HG02642 (cell line): ENCODE measurements at regions not wholly inside any gene's neighbourhood (a gene's known extent, or its start where the extent isn't known, plus 50 kb on each side); places are given as distances from the start of the nearest gene placed in this dataset.

Source experiments
- ATAC-seq: cut with Tn5 transposase; IDR thresholded peaks from one replicate; pipeline ENCODE4 v1.9.1; 2021; ENCODE audit warnings: mild to moderate bottlenecking; ENCODE audit not compliant: unreplicated experiment, poor library complexity

DNA sequence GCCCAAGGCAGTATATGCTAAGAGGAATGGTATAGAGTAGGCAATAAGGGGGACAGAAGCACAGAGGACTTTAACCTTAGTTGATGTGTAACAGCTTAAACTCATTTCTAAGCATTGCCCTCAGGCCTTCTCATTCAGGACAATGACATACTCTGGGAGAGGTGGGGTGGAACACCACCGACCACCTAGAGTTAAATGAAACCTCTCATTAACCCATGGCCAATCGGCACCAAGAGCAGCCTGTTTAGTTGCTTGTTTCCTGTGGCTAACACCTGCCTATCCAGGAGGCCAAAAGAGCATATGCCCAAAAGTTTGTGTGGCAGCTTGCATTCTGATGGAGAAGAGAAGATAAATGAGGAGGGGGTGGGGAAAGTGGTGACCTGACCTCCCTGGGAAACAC is 50.0 kb downstream of the PABIR2 start:
- no peak for ATAC-seq

DNA sequence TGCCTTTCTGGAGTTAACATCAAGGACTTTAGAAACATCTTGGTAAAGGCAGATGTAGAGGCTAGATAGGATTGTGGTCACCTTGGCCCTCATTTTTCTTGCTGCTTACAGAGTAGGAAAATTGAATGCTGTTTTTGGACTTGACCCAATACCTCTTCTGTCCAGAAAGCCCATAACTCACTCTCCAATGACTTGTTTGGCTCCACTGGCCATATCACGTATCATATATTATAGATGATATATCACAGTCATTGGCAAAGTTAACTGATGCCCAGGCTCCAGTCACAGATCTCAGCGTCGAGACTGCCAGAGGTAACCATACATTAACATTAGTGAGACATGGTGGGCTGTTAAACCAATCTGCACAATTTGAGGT is 50.6 kb downstream of the PABIR2 start:
- no peak for ATAC-seq

DNA sequence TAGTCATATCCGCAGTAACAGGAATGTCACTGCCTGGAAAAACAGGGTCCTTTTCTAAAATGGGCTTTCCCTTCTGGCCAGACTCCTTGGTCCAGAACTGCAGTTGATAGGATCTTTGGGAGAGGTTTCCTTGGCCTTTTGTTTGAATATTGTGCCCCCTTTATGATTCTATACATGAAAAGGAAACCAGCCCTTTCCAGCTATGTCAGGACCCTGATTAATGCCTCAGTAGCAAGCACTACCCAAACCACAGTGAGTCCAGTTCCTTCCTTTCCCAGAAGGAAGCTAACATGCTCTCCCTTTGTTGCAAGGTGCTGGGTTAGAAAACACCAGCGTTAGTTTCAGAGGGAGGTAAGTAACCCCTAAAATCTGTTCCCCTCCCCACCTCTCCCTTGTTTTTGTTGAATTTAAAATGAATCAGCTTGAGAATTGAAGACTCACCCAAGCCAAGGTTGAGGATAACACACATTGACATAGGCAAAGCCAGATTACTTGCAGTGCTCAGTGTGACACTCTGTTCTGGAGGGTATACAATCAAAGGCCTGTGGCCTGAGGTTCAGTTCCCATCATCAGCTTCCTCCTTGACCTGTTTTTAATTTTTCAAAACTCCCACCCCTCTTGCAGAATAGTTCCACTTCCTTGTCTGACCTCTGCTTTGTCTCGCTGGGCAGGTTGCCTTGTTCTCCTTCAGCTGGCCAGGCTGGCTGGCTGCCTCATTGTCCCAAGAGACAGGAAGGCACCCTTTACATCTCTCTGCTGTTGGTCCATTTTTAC is 51.2 kb downstream of the PABIR2 start:
- no peak for ATAC-seq

DNA sequence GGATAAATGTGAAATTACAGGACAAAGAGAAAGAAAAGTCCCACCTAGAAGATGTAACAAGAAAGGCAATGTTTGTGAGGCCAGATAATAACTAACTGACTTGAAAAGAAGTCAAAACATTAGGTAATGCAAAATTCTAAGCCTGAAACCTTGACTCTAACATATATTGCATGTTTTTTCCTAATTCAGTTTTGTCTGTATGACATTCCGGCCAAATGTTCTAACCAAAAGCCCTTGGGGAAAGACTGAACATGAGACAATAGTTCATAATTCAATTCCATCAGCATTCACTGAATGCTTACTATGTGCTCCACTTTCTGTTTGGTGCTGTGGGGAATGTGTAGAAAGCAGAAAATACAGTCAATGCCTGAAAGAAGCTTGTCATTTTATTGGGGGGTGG is 53.9 kb downstream of the PABIR2 start:
- ATAC-seq, result no peak

DNA sequence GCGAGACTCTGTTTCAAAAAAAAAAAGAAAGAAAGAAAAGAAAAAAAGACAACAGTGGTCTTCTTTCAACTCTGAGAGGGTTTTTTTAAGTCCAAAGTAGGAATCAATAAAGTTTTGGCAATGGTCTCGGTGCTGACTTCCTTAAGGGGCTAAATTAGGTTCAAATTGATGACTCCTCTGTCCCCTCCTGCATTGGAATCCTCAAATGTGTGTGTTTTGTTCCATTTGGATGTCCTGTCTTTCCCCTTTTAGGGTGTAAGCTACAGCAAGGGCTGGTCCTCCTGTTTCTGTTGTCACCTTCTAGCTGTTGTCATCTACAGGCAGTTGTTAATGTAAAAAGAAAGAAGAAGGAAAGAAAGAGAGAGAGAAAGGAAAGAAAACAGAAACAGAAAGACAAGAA is 54.4 kb downstream of the PABIR2 start:
- ATAC-seq, result no peak

DNA sequence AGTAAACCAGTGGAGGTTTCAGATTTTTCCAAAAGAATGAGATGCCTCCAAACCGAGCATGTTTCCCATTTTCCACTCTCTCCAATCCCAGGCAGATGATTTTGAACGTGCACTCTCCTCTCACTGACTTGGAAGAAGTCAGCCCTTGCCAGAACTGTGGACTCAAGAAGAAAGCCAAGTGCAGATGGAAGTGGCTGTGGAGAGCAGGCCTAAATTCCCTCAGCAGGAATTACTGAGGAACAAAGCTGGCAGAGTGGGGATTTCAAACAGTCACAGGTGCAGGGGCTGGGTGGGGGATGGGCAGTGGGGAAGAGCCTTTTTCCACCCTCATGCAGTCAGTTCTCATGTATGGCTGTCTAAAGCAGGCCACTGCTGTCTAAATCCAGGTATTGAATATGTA is 55.3 kb downstream of the PABIR2 start:
- no peak for ATAC-seq

DNA sequence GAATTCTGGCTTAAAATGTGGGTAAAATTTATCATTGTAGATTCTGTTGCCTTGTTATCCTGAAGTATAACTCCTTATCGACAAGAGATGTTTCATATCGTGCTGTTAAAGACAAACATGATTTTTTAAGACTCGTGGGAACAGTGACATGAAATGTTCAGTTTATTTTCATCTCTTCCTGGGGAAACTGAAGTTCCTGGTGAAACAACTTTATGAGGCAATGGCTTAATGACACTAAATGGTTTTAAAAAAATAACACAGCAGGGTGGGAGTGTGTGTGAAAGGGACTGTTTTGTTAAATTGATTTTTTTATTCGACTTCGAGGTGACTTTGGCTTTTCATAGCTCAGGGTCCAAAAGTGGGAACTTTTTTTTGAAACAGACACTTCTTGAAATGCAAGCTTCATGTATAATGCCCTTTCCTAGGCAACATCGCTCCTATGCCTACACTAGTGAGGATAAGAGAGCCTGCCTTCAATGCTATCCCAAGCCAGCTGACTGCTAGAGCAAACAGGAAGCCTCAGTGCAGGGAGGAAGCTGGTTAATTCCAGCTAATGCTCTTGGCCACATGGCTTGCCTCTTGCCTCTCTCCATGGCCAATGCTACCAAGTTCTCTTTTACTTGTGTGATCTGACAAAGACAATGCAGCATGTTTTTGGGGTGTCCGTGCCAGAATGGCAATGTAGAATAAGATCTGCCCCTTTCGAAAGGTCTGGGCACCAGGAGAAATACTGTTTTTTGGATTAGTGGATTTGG is 57.8 kb downstream of the PABIR2 start:
- no peak for ATAC-seq

DNA sequence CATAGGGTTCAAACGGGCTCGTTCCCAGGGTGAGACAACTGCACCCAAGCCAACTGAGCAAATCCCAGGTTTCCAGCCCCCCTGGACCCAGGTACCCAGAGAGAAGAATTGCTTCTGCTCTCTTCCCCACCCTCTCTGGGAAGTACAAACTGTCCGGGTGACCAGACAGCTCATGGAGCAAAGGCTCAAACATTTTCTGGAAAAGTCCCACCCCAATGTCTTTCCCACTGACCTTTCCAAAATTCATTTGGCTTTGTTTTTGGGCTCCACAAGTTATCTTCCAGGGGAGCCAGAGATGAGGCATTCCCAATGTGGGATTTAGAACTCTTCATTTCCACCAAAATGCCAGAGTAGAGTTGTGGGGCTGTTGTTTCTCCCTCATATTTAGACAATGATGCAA is 58.6 kb downstream of the PABIR2 start:
- ATAC-seq, result no peak

DNA sequence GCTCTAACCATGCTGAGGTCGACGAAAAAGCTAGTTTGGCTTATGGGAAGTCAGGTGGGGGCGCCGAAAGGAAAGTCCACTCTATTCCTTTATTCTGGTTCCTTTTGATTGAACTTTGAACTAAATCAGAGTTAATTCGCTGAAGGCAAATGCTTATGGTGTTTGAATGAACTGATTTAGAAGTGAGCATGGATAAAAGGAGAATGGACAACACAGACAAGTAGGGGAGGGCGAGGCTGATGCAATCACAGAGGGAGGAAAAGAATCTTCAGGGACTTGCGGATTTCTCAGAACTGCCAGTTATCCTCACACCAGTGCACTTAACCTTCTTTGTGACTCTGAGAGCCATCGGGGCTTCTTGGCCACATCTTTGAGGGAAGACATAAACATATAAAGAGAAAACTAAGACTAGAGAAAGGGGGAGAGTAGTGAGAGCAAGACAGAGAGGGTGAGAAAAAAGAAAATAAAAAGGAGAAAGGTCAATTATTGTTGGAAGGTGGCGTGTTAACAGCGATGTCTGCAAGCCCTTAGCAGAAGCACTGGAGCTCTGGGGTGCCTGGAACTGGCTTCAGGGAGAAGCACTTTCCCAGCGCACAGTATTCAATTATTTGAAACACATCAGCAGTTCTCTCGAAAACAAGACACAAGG is 59.2 kb downstream of the PABIR2 start:
- ATAC-seq, result no peak

DNA sequence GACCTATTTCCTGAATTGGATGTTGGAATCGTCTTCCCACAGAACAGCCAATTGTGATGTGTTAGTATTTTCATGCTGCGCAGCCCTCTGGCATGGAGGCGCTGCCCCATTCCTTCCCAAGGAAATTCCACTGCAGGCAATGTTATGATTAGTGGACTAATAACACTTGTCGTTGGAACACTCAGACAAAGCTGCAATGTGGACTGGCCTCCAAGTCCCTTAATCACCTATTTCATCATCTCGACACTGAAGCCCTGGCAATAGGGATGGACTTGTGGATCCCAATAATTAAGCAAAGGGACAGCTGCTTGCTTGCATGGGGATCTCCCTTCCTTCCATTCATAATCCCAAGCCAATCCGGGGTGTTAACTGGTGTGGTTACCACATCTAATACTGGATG is 59.9 kb downstream of the PABIR2 start:
- no peak for ATAC-seq

DNA sequence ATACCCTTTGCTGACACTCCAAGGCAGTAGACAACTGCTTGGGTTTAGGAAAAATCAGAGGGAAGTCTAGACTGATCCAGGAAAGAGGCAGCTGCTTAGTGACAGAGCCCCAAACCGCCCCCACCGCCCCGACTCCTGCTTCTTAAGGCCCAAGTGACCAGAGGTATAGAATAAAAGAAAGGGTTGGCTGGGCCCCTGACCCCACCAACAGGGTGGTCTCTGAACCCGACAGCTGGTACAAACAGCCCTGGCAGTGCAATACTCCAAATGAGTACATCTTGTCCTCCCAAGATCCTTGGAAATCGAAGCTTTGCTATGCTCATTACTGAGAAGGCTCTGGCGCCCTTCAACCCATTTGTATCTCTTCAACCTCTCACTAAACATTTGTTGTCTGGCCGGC is 60.6 kb downstream of the PABIR2 start:
- ATAC-seq, result no peak

DNA sequence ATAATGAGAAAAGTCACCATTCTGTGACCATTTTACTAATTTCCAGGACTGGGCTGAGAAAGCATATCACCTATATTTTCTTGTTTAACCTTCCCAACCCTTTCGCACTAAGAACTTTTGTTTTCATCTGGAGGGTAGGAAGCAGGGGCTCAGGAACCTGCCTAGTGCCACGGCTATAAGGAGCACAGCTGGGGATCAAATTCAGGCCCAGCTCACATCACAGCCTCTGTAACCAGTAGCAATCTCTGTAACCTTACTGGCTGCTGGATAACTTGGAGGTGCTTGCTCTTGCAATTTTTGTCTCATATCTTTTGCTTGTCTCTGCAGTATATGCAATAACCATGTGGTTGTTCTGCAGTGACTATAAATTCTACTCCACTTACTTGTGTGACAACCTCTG is 62.0 kb downstream of the PABIR2 start:
- no peak for ATAC-seq

DNA sequence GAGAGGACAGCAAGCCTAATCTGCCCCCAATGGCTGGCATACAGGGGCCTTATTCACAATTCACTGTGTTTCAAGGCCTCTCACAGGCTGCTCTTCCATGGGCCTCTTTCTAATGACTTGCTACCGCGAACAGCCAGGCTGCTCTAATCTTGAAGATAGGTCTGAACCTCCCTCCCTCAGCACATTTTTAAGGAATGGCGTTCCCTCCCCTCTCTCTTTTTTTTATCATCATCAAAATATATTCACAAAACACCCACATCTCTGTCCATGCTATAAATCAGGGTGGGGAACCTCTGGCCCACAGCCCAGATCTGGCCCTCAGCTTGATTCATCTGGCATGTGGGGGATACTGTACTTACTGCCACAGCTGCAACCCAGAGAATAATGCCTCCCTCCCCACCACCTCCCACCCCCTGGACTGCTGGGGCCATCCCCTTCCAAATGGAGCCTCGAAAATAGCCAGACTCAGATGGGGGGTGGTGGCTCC is 62.5 kb downstream of the PABIR2 start:
- no peak for ATAC-seq

DNA sequence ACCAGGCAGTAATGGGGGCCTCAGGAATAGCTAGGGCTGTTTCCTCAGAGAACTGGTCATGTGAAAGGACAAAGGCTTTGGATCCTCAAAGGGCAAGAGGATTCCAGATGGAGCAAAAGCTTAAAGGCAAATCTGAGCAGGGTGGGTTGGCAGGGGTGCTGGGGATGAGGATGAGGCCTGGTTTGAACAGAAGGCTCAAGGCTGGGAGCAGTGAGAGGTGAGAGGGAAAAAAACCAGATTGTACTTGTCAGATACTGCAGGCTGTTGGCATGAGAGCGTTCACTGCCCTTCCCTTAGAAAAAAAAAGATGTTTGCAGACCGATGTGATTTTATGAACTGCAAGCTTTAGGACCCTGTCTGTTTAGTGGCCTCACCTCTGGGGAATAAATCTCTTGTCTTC is 63.4 kb downstream of the PABIR2 start:
- ATAC-seq, result no peak

DNA sequence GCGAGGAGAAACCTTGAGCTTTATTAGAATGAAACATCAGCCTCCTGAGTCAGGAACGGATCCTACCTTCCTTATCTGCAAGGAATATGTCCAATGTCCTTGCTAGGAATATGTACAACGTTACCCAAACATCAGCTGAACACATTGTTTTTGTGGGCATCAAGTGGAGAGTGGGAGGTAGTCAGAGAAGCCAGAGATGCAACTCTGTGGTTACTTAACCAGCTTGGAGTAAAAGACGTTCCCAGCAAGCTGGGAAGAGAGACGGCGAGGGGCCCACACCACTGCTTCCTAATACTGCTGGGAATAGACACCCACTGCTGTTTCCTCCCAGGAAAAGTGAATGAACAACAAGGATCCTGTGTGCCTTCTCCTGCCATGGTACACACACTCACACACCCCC is 64.3 kb downstream of the PABIR2 start:
- no peak for ATAC-seq

DNA sequence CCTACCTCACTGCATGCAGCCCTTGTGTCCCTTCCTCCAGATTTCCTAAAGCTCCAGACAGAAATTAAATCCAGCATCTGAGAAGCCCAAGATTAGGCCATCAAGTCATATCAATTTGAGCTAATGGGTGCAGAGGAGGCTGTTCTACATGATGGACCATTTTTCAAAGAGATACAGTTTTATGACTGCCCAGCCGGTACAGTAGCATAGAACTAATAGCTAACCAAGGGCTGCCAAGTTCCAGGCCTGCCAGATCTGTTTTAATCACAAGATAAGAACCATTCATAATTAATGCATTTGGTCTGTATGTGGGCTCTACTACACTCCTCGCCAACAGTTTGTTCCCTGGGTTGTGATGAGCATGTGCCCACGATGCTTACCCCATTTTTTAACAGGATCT is 64.9 kb downstream of the PABIR2 start:
- no peak for ATAC-seq

DNA sequence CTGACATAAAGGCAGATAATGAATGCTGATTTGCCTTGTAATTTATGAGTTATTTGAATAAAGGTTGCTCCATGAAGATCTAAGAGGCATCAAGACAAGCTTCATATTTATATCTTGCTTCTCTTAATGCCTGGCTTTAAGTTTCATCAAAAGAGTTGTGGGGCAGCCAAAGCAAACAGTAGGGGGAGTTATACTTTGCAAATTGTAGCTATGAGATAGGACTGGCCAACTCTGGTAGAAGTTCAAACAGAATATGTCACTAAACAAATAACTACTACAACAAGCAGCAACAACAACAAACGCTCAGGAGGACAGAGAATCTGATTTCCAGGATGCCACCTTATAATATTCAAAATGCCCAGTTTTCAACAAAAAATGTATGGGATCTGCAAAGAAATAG is 69.1 kb upstream of the PLAC1 start:
- no peak for ATAC-seq

DNA sequence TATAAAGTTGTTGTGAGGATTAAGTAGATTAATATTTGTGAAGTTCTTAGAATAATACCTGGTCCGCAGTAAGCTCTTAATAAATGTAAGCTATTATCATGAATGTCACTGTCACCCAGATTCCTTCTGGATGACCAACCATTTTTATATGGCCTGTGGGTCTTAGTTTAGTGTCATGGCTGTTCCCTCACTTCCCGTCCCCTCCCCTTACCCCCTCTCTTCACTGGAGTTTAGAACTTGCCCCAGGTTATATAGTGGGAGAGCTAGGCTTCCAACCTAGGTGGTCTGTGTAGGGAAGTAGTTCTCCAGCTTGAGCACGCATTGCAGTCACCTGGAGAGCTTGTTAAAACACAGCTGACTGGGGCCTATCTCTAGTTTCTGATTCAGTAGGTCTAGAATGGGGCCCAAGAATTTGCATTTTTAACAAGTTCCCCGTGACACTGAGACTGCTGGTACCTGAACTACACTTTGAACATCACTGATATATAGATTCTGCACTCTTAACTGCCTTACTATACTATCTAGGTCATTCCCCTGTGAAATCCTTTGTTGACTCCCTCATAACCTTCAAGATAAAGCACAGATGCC is 66.9 kb upstream of the PLAC1 start:
- no peak for ATAC-seq

DNA sequence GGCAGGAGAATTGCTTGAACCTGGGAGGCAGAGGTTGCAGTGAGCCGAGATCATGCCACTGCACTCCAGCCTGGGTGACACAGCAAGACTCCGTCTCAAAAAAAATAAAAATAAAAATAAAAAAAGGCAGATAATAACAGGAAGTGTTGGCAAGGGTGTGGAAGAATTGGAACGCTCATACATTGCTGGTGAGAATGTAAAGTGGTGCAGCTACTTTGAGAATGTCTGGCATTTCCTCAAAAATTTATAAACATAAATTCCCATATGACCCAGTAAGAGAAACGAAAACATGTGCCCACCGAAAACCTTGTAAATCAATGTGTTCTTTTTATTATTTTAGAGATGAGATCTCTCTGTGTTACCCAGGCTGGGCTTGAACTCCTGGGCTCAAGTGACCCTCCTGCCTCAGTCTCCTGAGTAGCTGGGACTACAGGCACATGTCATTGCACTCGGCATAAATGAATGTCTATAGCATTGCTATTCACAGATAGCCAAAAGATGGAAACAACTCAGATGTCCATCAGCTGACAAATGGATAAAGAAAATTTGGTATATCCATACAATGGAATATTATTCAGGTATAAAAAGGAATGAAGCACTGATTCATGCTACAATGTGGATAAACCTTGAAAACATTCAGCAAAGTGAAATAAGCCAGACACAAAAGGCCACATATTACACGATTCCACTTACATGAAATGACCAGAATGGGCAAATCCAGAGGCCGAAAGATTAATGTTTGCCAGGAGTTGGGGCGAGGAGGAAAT is 63.7 kb upstream of the PLAC1 start:
- ATAC-seq, result no peak

DNA sequence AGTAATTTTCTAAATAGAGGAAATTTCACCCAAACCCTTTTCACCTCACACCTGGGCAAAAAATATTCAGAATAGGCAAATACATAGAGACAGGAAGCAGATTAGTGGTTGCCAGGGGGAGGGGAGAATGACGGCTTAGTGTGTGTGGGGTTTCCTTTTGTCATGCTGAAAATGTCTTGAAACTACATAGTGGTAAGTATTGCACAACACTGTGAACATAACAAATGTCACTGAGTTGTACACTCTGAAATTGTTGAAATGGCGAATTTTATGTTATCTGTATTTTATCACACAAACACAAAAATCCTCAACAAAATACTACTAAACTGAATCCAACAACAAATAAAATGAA is 60.7 kb upstream of the PLAC1 start:
- ATAC-seq, result peak; percentile 51
